ENCODE measurements at regions not wholly inside any gene's neighbourhood (a gene's known extent, or its start where the extent isn't known, plus 50 kb on each side); places are given as distances from the start of the nearest gene placed in this dataset.

DNA sequence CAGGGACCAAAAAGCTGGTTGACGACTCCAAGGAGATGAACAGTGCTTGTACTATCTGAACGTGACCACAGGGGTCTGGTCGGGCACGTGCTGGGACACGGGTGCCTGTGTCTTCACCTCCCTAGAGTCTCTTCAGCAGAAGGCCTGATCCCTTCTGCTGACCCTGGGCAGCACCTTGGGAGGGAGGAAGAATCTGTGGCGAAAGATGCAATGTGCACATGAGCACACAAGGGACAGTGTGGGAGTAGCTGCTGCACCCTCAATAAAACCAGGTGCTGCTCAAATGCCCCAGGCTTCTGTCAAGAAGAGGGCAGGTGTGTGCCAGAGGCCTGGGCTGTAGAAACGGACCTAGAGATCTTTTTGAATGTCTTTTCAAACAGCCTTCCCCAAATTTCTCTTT is 130.6 kb upstream of the THBS2 start:
- Mint-ChIP-seq H3K27me3 (ENCODE audit: unreplicated experiment) (peaks cover under 1% of the 10 kb centered on the region), H3K4me3 (ENCODE audit: unreplicated experiment) (no peak overlapping the region), H3K36me3 (ENCODE audit: unreplicated experiment) (no peaks in the 10 kb centered on the region), H3K27ac (ENCODE audit: unreplicated experiment) (no peak overlapping the region), H3K4me1 (ENCODE audit: unreplicated experiment) (peaks cover 11% of the 10 kb centered on the region), H3K9me3 (ENCODE audit: unreplicated experiment) (peaks cover 6% of the 10 kb centered on the region)
- TF ChIP-seq, protein P1, sequence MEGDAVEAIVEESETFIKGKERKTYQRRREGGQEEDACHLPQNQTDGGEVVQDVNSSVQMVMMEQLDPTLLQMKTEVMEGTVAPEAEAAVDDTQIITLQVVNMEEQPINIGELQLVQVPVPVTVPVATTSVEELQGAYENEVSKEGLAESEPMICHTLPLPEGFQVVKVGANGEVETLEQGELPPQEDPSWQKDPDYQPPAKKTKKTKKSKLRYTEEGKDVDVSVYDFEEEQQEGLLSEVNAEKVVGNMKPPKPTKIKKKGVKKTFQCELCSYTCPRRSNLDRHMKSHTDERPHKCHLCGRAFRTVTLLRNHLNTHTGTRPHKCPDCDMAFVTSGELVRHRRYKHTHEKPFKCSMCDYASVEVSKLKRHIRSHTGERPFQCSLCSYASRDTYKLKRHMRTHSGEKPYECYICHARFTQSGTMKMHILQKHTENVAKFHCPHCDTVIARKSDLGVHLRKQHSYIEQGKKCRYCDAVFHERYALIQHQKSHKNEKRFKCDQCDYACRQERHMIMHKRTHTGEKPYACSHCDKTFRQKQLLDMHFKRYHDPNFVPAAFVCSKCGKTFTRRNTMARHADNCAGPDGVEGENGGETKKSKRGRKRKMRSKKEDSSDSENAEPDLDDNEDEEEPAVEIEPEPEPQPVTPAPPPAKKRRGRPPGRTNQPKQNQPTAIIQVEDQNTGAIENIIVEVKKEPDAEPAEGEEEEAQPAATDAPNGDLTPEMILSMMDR (IDR thresholded peaks at IDR 0.05) = no peak
- DNase-seq (ENCODE audit: extremely low spot score, unreplicated experiment) = no peak

DNA sequence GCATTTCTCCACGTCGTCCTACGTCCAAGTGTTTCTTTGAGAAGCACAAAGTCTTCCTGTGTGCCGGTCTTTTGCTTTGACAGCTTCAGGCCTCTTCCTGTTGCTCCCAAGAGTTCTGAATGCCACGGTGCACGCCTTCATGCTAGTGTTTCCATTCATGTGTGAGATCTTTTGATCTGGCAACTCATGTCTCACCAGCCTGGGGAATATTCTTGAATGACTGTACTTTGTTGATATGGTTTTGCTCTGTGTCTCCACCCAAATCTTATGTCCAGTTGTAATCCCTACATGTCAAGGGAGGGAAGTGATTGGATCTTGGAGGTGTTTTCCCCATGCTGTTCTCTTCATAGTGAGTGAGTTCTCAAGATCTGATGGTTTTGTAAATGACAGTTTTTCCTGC is 129.6 kb upstream of the THBS2 start:
- H3K4me3 Mint-ChIP-seq (ENCODE audit: unreplicated experiment) = no peak overlapping the region

DNA sequence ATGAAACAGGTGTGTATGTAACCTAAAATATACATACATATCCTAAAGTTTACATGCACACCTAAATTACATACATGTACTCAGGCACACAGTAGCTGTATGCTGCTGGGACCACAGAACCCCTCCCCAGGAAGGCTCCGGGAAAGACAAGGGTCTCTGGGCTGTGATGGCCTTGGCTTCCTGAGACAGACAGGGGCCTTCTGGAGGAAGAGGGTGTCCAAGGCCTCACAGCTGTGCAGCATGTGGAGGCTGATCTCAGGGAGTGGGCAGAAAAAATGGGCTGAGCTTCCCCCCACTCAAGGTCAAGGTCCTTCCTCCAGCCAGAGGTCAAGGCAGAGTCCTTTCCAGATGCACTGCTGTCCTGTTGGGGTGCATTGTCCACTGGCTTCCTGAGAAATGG is 129.1 kb upstream of the THBS2 start:
- Mint-ChIP-seq H3K27me3 (ENCODE audit: unreplicated experiment) (peaks cover 2% of the 10 kb centered on the region), H3K4me1 (ENCODE audit: unreplicated experiment) (no peaks in the 10 kb centered on the region), H3K9me3 (ENCODE audit: unreplicated experiment) (peaks cover 7% of the 10 kb centered on the region), H3K4me3 (ENCODE audit: unreplicated experiment) (no peak overlapping the region), H3K27ac (ENCODE audit: unreplicated experiment) (no peak overlapping the region), H3K36me3 (ENCODE audit: unreplicated experiment) (no peaks in the 10 kb centered on the region)
- DNase-seq (ENCODE audit: extremely low spot score, unreplicated experiment) = no peak
- TF ChIP-seq, protein P1 (IDR thresholded peaks at IDR 0.05) = no peak

More for the DNA sequence above, 129.6 kb upstream of the THBS2 start:
- H3K27ac Mint-ChIP-seq (ENCODE audit: unreplicated experiment) = no peak overlapping the region
- H3K36me3 Mint-ChIP-seq (ENCODE audit: unreplicated experiment) = no peaks in the 10 kb centered on the region
- no peak for DNase-seq (ENCODE audit: extremely low spot score, unreplicated experiment)
- peaks cover 6% of the 10 kb centered on the region for H3K9me3 Mint-ChIP-seq (ENCODE audit: unreplicated experiment)
- peaks cover 4% of the 10 kb centered on the region for H3K4me1 Mint-ChIP-seq (ENCODE audit: unreplicated experiment)
- H3K27me3 Mint-ChIP-seq (ENCODE audit: unreplicated experiment) = peaks cover 2% of the 10 kb centered on the region
- TF ChIP-seq, protein P1 (IDR thresholded peaks at IDR 0.05) = no peak

DNA sequence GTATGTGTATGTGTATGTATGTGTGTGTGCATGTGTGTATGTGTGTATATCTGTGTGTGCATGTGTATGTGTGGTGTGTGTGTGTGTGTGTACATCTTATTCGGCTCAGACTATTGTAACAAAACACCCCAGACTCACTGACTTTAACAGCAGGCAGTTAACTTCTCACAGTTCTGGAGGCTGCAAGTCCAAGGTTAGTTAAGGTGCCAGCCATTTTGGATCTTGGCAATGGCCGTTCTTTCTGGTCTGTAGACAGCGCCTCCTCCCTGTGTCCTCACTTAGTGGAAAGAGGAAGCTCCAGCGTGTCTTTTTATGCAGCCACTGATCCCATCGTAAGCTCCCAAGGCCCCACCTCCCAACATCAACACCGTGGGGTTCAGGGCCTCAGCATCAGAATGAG is 128.3 kb upstream of the THBS2 start:
- no peak for DNase-seq (ENCODE audit: extremely low spot score, unreplicated experiment)
- Mint-ChIP-seq H3K4me1 (ENCODE audit: unreplicated experiment) (no peaks in the 10 kb centered on the region), H3K4me3 (ENCODE audit: unreplicated experiment) (no peak overlapping the region), H3K36me3 (ENCODE audit: unreplicated experiment) (no peaks in the 10 kb centered on the region), H3K9me3 (ENCODE audit: unreplicated experiment) (peaks cover 9% of the 10 kb centered on the region), H3K27ac (ENCODE audit: unreplicated experiment) (no peak overlapping the region), H3K27me3 (ENCODE audit: unreplicated experiment) (peaks cover 2% of the 10 kb centered on the region)
- TF ChIP-seq, protein P1 (IDR thresholded peaks at IDR 0.05) = no peak

DNA sequence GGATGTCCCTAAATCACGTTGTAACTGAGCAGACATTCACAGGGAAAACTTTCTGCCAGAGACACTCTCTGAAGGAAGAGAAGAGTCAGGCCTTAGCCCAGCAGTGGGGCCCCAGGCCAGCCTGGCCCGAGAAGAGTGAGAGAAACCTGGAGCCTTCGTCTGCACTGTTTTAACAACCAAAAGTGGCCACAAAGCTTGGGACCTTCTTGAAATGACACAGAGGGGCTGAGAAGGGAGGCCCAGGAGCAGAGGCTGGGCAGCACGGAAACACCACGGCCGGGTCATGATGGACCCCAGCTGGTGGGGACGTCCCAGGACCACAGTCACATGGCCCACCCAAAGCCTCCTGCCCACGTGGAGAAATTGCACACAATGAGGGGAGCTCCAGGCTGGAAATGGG is 126.8 kb upstream of the THBS2 start:
- TF ChIP-seq, protein P1 (IDR thresholded peaks at IDR 0.05) = no peak
- Mint-ChIP-seq H3K4me3 (ENCODE audit: unreplicated experiment) (no peak overlapping the region), H3K36me3 (ENCODE audit: unreplicated experiment) (peaks cover 2% of the 10 kb centered on the region), H3K9me3 (ENCODE audit: unreplicated experiment) (peaks cover 16% of the 10 kb centered on the region), H3K27ac (ENCODE audit: unreplicated experiment) (no peak overlapping the region), H3K27me3 (ENCODE audit: unreplicated experiment) (peaks cover 2% of the 10 kb centered on the region), H3K4me1 (ENCODE audit: unreplicated experiment) (no peaks in the 10 kb centered on the region)
- no peak for DNase-seq (ENCODE audit: extremely low spot score, unreplicated experiment)

All from osteocyte (in vitro differentiated cells).